Cardiac septum (tissue), 1 donor: ENCODE measurements at regions not wholly inside any gene's neighbourhood (a gene's known extent, or its start where the extent isn't known, plus 50 kb on each side); places are given as distances from the start of the nearest gene placed in this dataset.

Experiments used
- DNase-seq: peaks from one replicate; pipeline ENCODE4 v3.0.0-alpha.2; 2020; ENCODE audit warnings: low spot score
- intact Hi-C: fragments of 100-400 bp; cut with DNase I; formaldehyde crosslinking; loops from one replicate; pipeline ENCODE4 v1.14.0; 2022
- donor health status: DM: no; HTN: no; CAD: no.

GRCh38 chr9:90975781-90976538 is 174.3 kb downstream of the SYK start:
- DNase-seq: no peak
- intact Hi-C loops: no loop called here

- DNase-seq: no peak
- intact Hi-C loops: no loop called here
Observed at GRCh38 chr9:90979138-90979551, 177.5 kb downstream of the SYK start.

GRCh38 chr9:90979639-90980038 is 178.0 kb downstream of the SYK start:
- intact Hi-C loops: no loop called here
- no peak for DNase-seq

- no peak for DNase-seq
- intact Hi-C loops: no loop called here
Observed at GRCh38 chr9:90981726-90982125, 180.1 kb downstream of the SYK start.

- intact Hi-C loops: no loop called here
- DNase-seq: no peak
Observed at GRCh38 chr9:90983394-90983793, 181.8 kb downstream of the SYK start.

- intact Hi-C loops: no loop called here
- no peak for DNase-seq
Observed at GRCh38 chr9:90985631-90986030, 184.0 kb downstream of the SYK start.

GRCh38 chr9:90986161-90986560 is 184.5 kb downstream of the SYK start:
- no peak for DNase-seq
- intact Hi-C loops: no loop called here

GRCh38 chr9:90987566-90987965 is 185.9 kb downstream of the SYK start:
- no peak for DNase-seq
- intact Hi-C loops: no loop called here

GRCh38 chr9:90988318-90988717 is 186.7 kb downstream of the SYK start:
- intact Hi-C loops: no loop called here
- DNase-seq: no peak

GRCh38 chr9:90991953-90992352 is 190.3 kb downstream of the SYK start:
- intact Hi-C loops: no loop called here
- no peak for DNase-seq

GRCh38 chr9:90995516-90995915 is 193.9 kb downstream of the SYK start:
- intact Hi-C loops: no loop called here

GRCh38 chr9:90996154-90997065 is 194.8 kb downstream of the SYK start:
- DNase-seq: no peak
- intact Hi-C loops: no loop called here

More at GRCh38 chr9:90995516-90995915, 193.9 kb downstream of the SYK start:
- DNase-seq: no peak

GRCh38 chr9:90998573-90998972 is 197.0 kb downstream of the SYK start:
- intact Hi-C loops: no loop called here
- DNase-seq: no peak

- no peak for DNase-seq
- intact Hi-C loops: no loop called here
Observed at GRCh38 chr9:90999425-91000397, 198.1 kb downstream of the SYK start.

GRCh38 chr9:91001146-91001611 is 199.6 kb downstream of the SYK start:
- intact Hi-C loops: no loop called here
- no peak for DNase-seq

- intact Hi-C loops: no loop called here
Observed at GRCh38 chr9:91004484-91004883, 202.9 kb downstream of the SYK start.

GRCh38 chr9:91004992-91005391 is 203.4 kb downstream of the SYK start:
- no peak for DNase-seq
- intact Hi-C loops: no loop called here

More at GRCh38 chr9:91004484-91004883, 202.9 kb downstream of the SYK start:
- no peak for DNase-seq

- no peak for DNase-seq
- intact Hi-C loops: no loop called here
Observed at GRCh38 chr9:91006046-91006445, 204.4 kb downstream of the SYK start.

- intact Hi-C loops: no loop called here
- no peak for DNase-seq
Observed at GRCh38 chr9:91008568-91008967, 206.9 kb downstream of the SYK start.

- intact Hi-C loops: no loop called here
- DNase-seq: no peak
Observed at GRCh38 chr9:91011891-91012290, 210.3 kb downstream of the SYK start.
